NCI-H2107 treated with DMSO at 0.1 percent for 48 hours (cell line): ENCODE measurements at regions not wholly inside any gene's neighbourhood (a gene's known extent, or its start where the extent isn't known, plus 50 kb on each side); places are given as distances from the start of the nearest gene placed in this dataset.

Experiments used
- DNase-seq: peaks from one replicate; lab custom pipeline; 2025; ENCODE audit not compliant: unreplicated experiment; lab: John Stamatoyannopoulos, UW

DNA sequence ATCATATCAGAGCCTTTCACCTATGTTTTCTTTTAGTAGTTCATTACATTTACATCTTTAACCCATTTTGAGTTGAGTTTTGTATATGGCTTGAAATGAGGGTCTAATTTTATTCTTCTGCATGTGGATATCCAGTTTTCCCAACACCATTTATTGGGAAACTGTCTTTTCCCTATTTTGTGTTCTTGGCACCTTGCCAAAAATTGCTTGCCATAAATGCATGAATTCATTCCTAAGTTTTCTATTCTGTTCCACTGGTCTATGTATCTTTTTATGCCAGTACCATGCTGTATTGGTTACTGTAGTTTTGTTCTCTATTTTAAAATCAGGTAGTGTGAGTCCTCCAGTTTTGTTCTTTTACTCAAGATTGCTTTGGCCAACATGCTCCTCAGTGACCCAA is 144.0 kb upstream of the OBI1 start:
- no peak for DNase-seq

GRCh38 chr13:78787190-78787589 is 128.2 kb upstream of the OBI1 start:
- DNase-seq, result no peak

GRCh38 chr13:78786459-78786858 is 127.5 kb upstream of the OBI1 start:
- no peak for DNase-seq

DNA sequence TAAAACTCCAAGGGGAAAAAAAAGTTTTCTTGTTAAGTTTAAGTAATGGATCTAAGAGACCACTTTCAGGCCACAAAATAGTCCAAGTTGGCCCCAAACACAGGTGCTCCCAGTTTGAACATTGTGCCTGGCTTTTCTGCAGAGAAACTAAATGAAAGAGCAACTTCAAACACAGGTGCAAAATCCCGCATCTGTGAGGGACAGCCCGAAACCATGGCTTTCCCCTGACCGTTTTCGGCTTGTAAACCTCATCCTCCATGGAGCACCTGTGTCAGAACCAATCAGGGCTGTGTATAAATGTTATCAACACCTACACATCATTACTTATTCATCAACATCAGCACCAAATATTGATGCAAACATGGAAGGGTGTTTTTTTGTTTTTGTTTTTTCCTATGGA is 126.8 kb upstream of the OBI1 start:
- DNase-seq, result no peak

DNA sequence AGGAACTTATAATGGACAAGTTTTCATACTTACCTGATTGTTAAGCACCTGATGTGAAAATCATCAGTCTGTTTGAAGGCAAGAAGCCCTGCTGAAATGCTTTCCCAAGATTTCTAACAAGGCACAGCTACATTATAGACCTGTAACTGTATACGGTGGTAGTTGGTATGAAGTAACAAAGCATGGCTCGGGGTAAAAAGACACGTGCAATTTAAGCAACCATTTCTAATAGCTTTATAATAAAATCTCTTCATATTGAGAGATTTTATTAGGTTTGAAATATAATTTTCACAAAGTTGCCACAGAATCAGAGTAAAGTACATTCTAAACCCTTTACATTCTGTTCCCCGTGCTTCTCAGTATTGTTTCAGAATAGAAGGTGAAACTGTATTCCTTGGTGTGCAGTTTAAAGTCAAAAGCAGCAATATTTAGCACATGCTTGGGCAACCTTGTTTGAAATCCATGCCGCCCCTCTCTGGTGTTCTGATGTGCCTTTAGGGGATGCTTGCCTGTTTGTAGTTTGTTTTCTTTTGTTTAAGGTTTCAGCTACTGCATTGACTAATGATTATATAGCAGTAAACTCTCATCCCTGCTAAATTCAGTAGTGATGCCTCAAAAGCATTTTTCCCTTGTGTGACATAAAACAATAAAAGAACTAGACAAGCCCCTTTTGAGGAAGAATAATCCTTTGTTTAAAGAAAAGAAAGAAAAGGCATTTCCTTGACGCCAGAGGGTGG is 125.2 kb upstream of the OBI1 start:
- DNase-seq, result no peak

DNA sequence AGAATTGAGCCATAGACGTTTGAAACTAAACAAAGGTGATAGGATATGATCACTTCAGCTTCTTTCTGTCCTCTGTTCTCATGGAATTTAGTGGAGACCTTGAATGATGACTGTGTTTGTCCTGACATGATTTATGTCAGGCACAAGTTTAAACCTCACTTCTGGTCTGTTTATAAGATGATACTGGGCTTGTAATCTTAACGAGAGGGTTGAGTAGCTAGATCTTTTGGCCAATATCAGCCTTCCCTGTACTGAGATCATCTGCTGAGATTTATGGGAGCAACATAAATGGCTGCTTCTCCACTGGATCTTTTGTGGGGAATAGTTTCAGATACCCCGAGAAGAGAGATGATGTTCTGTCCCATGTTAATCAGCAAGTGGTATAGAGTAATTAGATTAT is 121.8 kb upstream of the OBI1 start:
- DNase-seq, result no peak

- peak; percentile 9 for DNase-seq
These were observed 120.7 kb upstream of the OBI1 start for GRCh38 chr13:78779608-78780007.

GRCh38 chr13:78777976-78778375 is 119.0 kb upstream of the OBI1 start:
- DNase-seq, result peak; percentile 31

- DNase-seq, result no peak
These were observed 118.4 kb upstream of the OBI1 start for GRCh38 chr13:78777396-78777795.

DNA sequence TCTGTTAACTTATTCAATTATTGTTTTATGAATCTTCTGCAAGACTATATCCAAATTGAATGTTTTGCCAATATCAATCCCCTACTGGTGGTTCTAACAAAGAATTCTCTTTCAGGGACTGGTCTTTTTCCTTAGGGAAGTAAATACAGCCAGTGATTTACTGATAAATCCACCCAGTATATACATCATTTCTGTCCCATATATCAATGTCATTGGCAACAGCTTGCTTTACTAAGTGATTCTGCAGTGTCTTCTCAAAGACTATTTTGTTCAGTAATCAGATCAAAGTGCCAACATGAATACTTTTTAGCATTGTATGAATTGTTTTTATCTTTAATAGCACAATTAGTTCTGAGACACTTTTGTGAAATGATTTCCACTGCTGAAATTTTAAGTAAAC is 114.0 kb upstream of the OBI1 start:
- DNase-seq, result no peak

DNA sequence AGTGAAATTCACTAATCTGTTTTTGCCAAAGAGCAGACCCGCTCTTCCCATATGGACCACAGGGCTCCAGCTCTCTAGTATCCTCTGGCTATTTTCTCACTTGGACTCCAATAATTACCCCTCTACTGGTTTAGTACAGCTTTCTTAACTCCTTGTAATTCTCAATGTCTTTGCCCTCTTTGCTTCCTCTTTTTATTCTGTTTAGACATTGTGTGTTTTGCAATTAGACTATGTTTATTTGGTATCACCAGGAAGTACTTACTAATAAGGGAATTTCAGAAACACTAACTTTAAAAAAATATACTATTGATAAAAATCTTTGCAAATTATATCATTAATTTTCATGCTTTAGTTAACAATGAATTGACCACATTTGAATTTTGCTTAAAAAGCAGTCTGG is 111.6 kb upstream of the OBI1 start:
- no peak for DNase-seq

DNA sequence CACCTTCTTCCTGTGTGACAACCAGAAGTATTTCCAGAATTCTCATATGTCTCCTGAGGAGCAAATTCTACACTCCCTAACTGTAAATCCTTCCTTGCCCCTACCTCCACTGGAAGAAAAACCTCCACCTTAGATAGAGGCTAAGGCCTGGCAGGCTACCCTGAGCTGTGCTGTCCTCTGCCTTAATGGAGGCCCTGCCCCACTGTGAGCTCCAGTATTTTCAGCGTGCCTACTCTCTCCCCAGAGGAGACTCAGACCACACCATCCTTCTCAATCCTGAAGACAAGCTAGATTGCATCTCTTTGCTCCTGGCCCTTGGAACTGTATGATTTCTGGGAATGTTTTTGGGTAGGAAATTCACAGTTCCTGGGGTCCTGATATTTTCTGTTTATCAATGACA is 110.0 kb upstream of the OBI1 start:
- no peak for DNase-seq

DNA sequence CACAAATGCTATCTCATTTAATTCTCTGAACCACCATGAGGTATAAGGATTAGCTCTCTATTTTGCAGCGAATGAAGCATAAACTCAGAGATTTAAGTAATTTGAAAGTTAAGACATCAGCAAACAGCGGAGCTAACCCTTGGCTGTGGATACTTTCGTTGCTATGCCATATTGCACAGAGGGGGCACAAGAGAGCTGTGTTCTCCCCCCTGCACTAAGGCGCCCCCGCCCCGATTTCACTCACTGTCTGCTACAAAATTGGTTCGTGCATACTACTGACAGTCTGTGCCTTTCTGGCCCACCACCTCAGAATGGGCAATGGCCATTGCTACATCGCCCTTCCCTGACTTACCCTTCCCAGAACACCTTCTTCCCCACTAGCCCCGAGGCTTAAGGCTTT is 105.7 kb upstream of the OBI1 start:
- no peak for DNase-seq

DNA sequence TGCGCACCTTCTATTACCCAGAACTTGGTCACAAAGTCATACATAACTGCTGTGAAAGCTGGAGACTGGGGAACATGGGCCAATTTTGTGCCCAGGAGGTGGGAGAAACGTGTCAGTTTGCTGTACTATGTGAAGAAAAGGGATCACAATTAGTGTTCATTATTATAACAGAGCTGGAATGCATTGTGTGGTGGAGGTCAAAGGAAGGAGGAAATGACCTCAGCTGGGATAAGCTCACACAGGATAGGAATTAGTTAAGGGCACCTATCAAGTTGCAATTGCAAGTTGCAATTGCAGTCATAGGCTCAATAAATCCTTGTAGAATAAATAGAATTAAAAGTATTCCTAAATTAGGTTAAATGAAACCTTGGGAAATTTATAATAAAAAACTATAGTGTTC is 103.9 kb upstream of the OBI1 start:
- no peak for DNase-seq

DNA sequence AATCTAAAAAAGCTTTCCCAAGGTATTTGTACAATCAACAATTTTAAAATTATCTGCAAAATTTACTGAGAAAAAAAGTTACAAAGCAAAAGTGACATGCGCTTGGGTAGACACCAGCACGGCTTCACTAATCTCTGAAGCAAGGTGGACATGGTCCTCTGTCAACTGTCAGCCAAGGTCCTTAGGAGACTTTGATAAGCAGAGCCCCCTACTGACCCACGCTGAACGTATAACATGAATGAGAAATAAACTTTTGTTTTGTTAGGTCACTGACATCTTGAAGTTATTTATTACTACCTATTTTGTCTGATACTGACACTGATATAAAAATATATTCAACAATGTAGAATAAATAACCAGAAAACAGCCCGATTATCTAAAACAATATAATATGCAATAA is 100.7 kb upstream of the OBI1 start:
- no peak for DNase-seq

DNA sequence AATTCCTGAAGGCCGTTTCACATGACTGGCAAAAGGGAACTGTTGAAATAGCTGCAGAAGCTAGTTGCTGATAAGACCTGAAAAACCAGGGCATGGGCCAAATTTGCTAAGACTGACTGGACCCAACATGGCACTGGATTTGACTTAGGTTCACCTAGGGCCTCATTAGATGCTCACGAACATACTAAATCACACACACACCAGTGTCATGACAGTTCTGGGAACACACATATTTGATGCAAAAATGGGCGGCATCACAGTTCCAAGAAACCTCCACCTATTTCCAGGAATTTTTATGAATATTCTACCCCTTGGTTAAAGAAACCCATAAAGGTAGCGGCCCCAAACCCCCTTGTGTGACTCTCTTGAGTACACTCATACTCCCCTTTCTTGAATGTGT is 99.6 kb upstream of the OBI1 start:
- no peak for DNase-seq

GRCh38 chr13:78753435-78753834 is 94.5 kb upstream of the OBI1 start:
- DNase-seq, result no peak

- no peak for DNase-seq
These were observed 91.8 kb upstream of the OBI1 start for GRCh38 chr13:78750735-78751134.

DNA sequence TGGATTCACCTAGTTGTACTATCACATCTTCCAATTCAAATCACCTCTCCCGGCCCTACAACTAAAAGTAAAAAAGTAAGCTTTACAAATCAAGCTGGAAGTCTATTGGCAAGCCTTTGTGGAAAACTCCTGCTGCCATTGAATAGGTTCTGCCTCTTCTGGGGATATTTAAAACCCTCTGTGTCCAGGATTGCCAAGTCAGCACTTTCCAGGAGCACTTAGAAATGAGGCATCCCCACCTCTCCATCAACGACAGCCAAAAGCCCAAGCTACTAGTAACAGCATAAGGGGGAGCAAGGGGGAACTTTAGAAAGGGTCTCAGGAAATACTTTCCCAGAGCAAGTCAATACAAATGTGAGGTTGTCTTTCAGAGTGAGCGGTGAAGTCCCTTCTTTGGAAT is 85.0 kb upstream of the OBI1 start:
- no peak for DNase-seq

DNA sequence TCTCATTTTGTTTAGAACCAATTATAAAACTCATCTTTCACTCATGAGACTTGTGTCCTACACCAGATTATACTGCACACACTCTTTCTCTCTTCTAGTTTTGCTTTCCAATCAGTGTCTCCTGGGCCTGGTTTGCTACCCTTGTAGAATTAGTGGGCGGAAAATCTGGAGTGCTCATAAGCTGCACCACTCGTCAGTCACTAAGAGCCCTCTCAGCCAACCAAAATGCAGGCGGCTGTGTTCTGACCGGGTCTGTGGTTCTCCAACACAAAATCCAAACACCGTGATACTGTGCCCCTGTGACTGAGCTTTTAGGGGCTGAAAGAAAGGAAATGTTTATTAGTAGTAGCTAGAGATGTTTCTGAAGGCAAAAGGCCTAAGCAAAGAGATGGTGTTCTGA is 83.7 kb upstream of the OBI1 start:
- peak; percentile 69 for DNase-seq

- DNase-seq, result no peak
These were observed 77.2 kb upstream of the OBI1 start for GRCh38 chr13:78736142-78736541.

- DNase-seq, result no peak
These were observed 73.6 kb upstream of the OBI1 start for GRCh38 chr13:78732445-78733017.

DNA sequence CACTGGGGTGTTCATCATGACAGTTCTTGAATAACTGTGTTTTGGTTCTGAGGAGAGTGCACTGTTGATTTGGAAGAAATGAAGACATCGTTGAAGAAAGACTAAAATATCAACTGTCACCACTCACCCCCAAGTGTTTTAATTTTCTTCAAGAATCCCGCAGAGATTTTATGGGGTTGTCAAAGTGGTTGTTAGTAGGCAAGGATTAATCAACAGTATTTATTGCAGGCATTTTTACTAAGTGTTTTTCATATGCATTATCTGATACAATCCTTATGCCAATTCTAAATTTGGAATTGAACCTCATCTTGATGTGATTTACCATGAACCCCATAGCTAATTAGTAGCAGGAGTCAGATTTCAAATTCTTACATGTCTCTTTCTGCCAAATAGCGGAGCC is 63.7 kb upstream of the OBI1 start:
- no peak for DNase-seq
